GM19023 (cell line): ENCODE measurements at regions not wholly inside any gene's neighbourhood (a gene's known extent, or its start where the extent isn't known, plus 50 kb on each side); places are given as distances from the start of the nearest gene placed in this dataset.

Source experiments
- ATAC-seq: cut with Tn5 transposase; IDR thresholded peaks from one replicate; pipeline ENCODE4 v1.9.1; 2021; ENCODE audit warnings: mild to moderate bottlenecking, moderate library complexity; ENCODE audit not compliant: unreplicated experiment

DNA sequence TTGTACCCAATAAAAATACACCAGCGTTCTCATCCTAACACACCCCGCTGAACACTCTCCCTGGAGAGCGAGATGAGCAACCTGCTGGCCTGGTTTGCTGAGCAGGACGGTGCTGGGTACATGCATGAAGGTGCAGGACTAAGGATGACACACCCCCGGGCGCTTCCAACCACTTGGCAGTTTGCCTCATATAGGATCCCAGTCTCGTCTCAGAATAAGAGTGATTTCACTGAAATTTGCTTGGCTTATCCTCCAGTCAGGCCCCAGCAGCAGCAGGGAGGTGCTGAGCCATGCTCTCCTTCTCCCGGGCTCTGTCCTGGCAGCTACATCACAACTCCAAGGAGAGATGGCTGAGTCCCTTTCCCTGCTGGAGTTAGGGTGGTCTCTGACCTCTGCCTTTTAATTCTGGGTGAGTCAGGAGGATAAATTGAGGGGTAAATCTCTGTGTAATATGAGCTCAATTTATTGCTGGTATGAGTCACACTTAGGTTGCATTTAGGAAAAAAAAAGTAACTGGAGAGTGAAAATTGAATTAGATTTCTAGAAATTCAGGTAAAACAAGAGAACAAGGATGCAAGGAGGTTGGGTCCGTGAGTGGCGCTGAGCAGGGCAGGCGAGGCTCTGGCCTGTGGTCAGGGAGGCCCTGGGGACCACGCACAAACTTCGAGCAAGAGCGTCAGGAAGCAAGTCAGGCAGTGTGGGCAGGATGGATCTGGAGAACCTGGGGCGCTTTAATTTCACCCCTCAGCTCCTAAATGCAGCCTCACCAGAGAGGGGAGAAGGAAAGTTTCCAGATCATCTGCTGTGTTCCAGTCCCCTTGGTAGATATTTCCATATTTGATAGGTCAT is 974.0 kb downstream of the TBC1D22A start:
- no peak for ATAC-seq

DNA sequence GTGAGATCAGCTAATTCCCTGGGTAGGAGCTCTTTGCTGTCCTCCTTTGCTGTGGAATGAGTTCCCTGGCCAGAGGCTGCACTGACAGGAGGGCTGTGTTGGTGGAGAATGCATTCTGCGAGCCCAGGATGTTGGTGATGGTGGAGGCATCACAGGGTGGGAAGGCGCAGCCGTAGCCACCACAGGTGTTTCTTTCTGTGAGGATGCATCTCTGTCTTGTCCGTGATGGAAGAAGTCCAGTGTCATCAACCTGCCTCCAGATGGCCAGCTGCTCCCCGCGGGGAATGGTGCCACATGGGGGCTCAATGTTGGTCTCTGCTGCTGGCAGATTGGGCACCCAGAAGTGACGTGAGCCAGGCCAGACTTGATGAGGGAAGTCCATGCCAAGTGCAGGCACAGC is 972.1 kb downstream of the TBC1D22A start:
- ATAC-seq = no peak

DNA sequence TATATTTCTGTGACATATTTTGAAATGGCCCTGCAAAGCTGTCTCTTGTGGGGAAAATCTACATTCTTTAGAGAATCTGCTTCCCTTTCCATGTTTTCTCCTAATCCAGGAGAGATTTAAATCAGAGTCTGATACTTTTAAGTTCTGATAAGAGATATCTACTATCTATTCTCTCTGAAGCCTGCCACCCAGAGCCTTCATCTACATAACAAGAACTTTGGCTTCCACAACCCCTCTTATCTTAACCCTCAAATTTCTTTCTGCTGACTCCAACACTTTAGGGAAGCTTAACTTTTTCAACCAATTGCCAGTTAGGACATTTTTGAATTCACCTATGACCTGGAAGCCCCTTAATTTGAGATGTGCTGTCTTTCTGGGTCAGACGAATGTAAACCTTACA is 965.2 kb downstream of the TBC1D22A start:
- ATAC-seq = no peak

DNA sequence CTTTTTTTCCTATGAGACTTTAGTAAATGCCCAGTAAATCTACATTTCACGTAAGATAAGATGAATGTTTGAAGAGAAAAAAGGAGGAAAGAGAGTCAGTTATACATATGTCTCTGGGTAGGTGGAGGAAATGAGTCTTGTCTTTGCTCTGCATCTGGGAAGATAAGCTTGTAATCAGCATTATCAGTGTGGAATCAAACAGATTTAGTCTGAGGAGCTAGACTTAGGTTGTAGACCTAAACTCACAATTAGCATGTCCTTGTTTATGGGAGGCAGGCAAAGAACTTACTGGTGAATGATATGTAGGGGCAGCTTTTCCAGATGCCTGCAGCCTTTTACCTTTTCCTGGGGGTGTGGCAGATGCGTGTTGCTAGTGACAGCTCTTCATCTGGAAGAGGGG is 962.3 kb downstream of the TBC1D22A start:
- ATAC-seq = no peak

DNA sequence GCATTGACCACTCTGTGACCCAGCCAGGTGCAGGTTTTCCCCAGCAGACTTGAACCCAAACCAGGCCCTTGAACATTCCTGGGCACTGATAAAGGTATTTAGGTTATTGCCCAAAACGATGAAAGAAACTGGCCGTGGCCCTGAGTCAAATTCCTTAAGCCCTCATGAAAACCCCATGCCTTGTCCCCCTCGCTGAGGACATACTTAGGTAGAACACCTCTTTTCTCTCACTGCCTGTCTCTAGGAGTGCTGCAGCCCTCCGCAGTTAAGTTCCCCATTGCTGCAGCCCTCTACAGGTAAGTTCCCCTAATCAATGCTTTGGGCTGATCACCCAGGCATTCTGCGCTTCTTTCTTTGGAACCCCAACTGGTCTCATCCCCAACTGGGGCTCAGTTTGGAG is 961.6 kb downstream of the TBC1D22A start:
- no peak for ATAC-seq

DNA sequence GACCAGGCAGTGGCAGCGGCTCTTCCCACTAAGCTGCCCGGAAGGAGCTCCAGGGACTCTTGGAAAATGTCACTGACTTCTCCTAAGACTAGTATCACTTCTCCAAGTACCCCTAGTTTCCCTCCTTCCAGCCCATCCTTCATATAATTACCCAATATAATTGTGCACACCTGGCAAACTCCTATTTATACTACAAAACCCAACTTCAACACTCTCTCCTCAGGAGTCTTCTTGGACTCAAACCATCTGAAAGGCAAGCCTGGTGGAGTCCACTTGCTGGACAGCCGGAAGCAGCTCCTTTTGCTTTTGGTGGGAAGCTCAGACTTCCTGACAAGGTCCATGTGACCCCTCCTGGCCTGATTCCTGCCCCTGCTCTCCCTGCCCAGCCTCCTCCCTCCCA is 955.9 kb downstream of the TBC1D22A start:
- no peak for ATAC-seq

DNA sequence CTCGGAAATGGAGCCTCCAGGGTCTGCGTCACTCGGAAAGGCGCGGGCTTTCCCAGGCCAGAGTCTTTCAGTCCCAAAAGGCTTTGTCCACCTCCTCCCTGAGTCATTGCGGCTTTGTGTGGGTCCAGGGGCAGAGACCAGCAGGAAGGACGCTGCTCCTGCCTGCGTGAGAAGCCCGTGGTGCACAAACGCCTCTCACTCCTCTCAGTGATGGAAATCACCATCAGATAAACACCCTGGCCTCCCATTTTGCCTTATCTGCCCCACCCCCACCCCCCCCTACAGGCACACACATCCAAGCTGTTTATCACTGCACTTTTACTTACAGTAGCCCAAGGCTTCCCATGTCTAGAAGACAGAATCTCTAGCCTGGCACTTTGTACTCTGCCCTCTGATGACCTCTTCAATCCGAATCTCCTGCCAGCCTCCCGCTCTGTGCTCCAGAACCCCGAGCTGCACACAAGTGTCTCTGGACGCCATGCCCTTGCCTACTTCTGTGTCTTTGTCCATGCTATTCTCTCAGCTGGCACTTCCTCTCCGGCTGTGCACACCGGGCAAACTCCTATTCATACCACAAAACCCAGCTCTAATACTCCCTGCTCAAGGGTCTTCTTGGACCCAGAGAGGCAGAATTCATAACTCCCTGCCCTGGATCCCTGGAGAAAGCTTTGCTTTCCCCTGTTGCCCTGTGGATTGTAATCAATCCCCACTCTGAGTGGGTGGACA is 954.6 kb downstream of the TBC1D22A start:
- ATAC-seq = no peak

DNA sequence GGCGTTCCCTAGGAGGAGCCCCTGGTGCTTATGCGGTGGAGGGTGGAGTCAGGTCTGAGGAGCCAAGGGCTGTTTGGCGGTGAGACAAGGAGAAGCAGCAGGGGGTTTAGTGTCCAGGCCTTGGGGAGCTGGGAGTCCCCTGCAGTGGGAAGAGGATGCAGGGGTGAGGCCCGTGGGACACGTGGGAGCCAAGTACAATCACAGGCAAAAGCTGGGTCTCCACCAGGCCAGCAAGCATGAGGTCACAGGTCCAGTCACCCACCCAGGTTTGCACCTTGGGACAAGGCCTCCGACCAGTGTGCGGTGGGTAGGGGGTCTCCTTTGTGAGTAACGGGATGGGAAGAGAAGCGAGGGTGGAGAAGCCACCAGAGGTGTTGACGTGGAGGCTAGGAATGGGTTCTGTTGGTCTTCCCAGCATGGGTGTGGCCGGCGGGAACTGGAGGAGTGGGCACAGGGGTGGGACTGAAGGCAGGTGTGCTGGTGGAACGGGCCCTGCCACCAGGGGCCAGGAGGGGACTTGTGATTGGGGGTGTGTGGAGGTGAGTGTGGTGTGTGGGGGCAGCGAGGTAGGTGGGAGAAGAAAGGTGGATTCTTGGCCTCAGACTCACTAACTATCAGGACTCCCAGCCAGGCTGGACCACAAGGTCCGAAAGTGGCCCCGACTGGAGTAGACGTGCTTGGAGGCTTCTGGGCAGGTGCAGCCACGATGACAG is 953.6 kb downstream of the TBC1D22A start:
- ATAC-seq = no peak

DNA sequence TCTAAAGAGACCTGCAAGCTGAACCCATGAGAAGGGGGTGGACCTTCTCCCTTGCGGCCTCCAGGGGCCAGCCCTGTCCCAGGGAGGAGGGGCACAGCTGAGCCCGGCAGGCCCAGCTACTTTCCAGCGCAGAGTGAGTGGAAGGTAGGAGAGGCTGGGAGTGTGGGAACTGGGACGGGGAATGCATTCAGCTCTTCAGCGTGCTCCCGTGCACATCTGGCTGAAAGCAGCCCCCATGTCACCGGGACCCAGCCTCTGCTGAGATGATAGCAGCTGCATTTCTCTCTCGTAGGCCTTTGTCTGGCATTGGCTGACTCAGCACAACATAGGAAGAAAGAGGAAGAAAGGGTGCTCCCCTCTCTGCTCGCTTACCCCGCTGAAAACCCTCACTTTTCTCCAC is 951.5 kb downstream of the TBC1D22A start:
- ATAC-seq = no peak

DNA sequence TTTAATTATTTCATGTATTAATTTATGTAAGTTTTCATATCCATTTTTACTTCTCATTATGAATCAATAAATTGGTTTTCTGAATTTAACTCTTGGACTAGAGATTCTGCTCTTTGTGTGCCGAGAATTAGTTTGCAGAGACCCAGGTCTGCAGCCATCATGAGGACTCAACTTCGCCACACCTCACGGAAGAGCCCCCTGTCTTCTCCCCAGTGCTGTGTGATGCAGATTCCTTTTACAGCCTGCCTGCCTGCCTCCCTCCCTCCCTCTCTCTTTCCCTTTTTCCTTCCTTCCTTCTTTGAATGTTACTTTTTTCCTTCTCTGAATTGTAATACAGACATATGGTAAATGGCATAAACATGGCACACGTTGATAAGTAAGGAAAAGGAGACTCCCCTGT is 947.7 kb downstream of the TBC1D22A start:
- ATAC-seq = no peak

DNA sequence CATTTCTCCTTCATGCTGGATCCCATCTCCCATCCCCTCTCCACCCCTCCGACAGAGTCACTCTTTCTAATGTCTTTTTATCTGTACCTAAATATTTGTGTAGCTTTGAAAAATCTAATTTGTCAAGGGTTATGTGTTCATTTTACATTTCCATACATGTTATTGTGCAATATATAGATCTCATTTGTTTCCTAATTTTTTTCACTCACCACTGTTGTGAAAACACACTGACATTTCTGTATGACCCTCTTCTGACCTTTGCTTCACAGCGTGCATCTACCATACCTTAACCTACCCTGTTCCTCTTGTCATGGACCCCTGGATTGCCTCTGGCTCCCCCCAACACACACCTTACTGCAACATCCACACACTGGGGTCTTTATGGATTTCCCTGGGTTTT is 942.9 kb downstream of the TBC1D22A start:
- ATAC-seq = no peak

DNA sequence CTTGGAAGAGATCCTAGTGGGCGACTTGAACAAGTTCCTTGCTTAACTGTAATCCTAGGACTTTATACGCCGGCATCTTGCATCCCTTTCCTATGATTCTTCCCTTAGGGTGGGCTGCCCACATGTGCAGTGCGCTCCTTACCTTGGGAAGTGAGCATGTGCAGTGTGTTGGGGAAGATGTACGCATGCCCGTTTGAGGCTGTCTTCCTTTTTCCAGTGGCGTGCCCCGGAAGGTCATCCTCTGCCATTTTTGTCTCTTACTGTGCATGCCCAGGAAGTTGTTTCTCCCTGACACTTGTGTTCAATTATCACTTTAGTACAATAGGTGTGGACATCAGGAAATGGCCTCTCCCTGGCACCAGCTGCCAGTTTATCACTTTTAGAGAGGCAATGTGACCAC is 936.5 kb downstream of the TBC1D22A start:
- no peak for ATAC-seq

DNA sequence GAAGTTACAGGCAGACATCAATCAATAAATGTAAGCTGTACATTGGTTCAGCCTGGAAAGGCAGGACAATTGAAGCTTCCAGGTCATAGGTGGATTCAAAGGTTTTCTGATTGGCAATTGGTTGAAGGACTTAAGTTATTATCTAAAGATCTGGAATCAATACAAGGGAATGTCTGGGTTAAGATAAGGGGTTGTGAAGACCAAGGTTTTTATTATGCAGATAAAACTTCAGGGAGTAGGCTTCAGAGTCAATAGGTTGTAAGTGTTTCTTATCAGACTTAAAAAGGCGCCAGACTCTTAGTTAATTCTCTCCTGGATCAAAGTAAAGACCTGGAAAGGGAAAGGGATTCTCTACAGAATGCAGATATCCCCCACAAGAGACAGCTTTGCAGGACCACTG is 935.4 kb downstream of the TBC1D22A start:
- no peak for ATAC-seq

DNA sequence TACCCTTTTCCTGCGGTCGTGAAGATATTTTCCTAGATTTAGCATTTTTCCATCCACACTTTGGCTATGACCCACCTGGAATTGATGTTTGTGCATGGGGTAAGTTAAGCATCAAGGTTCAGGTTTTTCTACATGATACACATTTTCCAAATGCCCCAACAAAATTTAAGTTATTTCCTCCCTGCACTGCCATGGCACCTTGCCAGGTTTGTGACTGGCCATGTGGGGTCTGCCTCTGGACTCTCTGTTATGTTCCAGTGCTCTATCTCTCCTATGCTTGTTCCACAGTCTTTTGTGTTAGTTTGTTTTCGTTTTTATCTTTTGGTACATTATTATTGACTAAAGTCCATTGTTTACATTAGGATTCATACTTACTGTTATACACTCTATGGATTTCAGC is 934.3 kb downstream of the TBC1D22A start:
- no peak for ATAC-seq

DNA sequence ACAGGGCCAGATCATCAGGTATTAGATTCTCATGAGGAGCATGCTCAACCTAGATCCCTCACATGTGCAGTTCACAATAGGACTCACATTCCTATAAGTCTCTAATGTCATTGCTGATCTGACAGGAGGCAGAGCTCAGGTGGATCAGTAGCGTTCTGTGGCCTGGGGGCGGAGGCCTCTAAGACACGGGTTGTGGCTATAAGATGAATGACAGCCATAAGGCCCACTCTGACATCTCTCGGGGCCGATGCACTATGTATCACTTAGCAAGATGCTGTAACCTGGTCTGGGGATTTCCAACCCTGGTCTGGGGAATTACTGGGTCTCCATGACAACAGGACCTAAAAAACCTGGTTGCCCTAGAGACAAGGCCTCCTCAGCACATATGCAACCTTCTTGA is 932.7 kb downstream of the TBC1D22A start:
- no peak for ATAC-seq

DNA sequence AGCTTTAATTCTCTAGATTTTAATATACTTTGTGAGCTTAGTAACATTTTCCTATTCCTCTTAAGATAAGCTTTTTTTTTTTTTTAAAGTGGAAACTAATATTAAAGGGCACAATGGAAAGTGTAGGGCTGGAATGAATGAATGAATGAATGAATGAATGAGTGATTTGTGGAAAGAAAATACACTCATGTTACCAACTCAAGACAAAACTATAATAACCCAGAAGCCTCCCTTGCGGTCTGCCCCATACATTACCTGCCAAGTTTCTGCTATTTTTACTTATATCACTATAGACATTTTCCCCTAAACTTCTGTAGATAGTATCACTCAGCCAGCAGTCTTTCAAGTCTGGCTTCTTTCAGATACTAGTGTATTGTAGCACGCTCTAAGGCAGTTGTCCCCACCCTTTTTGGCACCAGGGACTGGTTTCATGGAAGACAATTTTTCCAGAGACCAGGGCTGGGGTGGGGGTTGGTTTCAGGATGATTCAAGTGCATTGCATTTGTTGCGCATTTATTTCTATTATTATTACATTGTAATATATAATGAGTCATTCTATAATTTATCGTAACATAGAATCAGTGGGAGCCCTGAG is 932.2 kb downstream of the TBC1D22A start:
- ATAC-seq = no peak

DNA sequence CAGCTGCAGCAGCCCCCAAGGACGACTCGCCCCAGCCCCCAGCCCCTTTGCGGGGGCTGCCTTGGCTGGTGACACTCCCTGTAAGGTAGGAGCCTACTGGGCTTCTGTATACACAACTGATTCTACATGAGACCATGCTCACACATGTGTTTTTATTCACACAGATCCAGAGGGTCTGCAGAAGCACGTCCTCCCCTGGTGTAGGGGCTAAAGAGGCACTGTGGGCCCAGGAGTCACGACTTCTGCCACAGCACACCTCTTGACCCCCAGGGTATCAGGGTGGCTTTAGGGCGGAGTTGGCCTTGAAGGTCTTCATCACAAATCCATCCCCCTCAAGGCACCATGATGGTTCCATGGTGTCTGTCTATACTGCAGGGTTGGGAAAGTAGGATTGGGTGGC is 931.2 kb downstream of the TBC1D22A start:
- ATAC-seq = no peak

DNA sequence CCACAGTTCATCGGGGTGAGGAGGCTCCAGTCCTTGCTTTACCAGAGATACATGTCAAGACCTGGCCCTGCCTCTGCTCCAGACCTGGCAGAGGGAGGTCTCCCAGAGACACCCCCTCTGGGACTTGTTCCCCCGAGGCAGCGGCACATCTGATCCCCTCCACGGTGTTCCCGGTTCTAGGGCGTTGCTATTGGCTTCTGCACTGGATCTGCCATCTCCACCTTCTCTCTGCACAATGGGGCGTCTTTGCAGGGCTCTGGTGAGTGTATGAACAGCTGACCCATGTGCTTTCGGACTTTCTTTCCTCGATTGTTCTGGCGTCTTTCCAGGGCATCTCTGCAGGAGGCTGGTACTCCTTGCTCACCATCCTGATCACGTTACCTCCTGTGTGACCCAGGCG is 930.4 kb downstream of the TBC1D22A start:
- ATAC-seq = no peak

DNA sequence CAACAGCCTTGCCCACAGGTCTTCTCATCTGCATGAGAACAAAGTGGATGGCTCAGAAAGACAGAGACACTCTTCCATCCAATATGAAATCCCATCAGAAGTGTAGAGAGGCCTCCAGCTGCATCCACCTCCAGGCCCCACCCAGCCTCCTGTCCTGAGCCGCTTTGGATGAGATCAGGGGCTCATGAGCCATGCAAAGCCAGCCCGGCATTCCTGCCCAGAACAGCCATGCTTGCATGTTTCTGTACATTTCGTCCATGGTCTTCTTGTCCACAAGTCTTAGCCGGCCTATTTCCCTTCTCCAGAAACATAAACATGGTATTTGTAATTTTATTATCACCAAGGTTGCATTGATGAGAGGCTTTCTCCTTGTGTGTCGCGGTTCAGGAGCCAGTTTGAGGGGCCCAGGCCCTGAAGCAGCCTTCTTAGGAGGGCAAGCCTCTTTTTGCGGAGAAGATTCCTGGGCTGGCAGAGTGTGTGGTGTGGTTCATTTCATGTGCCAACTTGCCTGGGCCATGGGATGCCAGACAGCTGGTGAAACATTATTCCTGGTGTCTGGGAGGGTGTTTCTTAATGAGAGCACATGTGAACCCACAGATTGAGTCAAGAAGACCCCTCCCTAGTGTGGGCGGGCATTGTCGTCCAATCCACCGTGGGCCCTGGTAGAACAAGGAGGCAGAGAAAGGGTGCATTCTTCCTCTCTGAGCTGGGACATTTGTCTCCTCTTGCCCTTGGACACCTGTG is 928.9 kb downstream of the TBC1D22A start:
- ATAC-seq = no peak

DNA sequence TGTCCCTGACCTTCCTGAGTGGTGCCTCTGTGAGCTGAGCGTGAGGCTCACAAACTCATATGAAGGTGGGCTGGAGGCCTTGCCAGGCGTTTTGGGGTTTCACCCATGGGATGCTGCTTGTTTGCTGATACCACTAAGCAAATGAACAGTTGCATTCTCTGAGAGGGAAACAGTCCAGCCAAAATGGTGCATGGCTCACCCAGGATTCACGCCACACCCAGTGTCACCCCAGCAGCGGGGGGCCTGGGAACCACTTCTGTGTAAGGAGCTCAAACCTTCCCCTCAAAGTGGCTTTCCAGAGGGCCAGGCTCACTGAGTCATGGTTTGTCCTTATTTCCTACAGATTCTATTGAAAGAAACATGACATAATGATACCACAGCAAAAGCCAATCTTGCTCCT is 928.1 kb downstream of the TBC1D22A start:
- no peak for ATAC-seq

DNA sequence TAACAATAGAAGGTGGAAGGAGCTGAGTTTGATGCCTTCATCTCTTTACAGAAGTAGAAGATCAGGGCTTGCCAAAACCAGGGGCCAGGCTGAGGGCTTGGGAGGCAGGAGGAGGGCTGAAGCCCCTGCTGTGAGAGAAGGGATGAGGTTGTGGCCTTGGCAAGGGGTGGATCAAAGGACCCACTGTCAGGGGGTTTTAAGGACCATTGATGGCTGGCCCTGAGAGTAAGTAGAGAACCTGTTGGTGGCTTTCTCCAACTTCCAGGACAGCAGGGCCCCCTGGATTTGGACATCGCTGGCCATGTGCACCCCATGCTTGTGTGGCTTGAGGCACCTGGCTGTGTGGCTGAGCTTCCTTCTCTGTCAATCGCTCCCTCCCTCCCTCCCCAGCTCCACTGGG is 927.7 kb downstream of the TBC1D22A start:
- no peak for ATAC-seq
